Esophagus muscularis mucosa (tissue), 4 donors: ENCODE measurements at regions not wholly inside any gene's neighbourhood (a gene's known extent, or its start where the extent isn't known, plus 50 kb on each side); places are given as distances from the start of the nearest gene placed in this dataset.

Source experiments
- CTCF ChIP-seq, 3 experiments: fragments of 200-600 bp in 2 of 3; fragments of 450-650 bp in 1 of 3; sonication (generic) in 2 of 3; IDR thresholded peaks; one replicate each; pipeline ENCODE4 v1.5.1; 2017 to 2019; ENCODE audit warnings: antibody characterized with exemption in 3 of 3, mild to moderate bottlenecking in 2 of 3, moderate library complexity in 1 of 3
- EP300 ChIP-seq: sonication (generic); formaldehyde crosslinking; IDR thresholded peaks from one replicate; pipeline ENCODE4 v1.6.1; 2017; ENCODE audit warnings: antibody characterized with exemption
- POLR2A ChIP-seq: fragments of 450-650 bp; IDR thresholded peaks from one replicate; pipeline ENCODE4 v1.6.1; 2017; ENCODE audit warnings: antibody characterized with exemption, moderate library complexity, mild to moderate bottlenecking, low read depth
- POLR2AphosphoS5 ChIP-seq, 2 donors: sonication (generic); formaldehyde crosslinking; IDR thresholded peaks; one replicate each; pipeline ENCODE4 v1.6.1; 2017; ENCODE audit warnings: antibody characterized with exemption in 2 of 2

GRCh38 chr13:85303630-85304029 is 495.6 kb downstream of the SLITRK6 start:
- no peak for TF ChIP-seq POLR2AphosphoS5 (IDR thresholded peaks at IDR 0.05)
- no peak for TF ChIP-seq CTCF (IDR thresholded peaks at IDR 0.05)
- TF ChIP-seq POLR2A = no peak
- no peak for TF ChIP-seq EP300
